ENCODE measurements at regions not wholly inside any gene's neighbourhood (a gene's known extent, or its start where the extent isn't known, plus 50 kb on each side); places are given as distances from the start of the nearest gene placed in this dataset.

- peak overlapping the region; percentile 38 for H3K9ac ChIP-seq (replicated peaks; ENCODE audit: extremely low read depth, insufficient read depth, low read length)
- POLR2A ChIA-PET, result interaction anchor here (0.5 kb wide), 1 partner anchor 262 kb away, joined by 4 read pairs; no protein-coding TSS in a partner anchor
- no TSS peak for BruUV-seq (replicated peaks)
These were observed 74.2 kb upstream of the MACF1 start for GRCh38 chr1:39130325-39130724.

GRCh38 chr1:39131940-39132339 is 72.6 kb upstream of the MACF1 start:
- peak overlapping the region; percentile 79 for H3K4me2 ChIP-seq (ENCODE audit: insufficient read depth, low read length)
- intact Hi-C loops (cut with micrococcal nuclease) (loop anchor here (1.0 kb wide), 2 partner anchors 27 to 186 kb away; no protein-coding TSS in a partner anchor), dilution Hi-C loops (cut with MboI; ENCODE audit: extremely low pct_ligation_motif_present, low sequenced_read_pairs) (no loop called here)
- H4K20me1 ChIP-seq (replicated peaks; ENCODE audit: control insufficient read depth, extremely low read depth, insufficient read depth, low read length), result no peaks in the 10 kb centered on the region
- ChIA-PET POLR2A (interaction anchor here (1.5 kb wide), 1 partner anchor 57 kb away, joined by 6 read pairs; no protein-coding TSS in a partner anchor), CTCF (interaction anchor here (1.0 to 18.5 kb wide), 16 partner anchors 9 to 186 kb away, joined by 3 to 310 read pairs (median 16); partner anchors contain the start of gene MACF1)
- H3K9ac ChIP-seq (replicated peaks; ENCODE audit: extremely low read depth, insufficient read depth, low read length), result peak overlapping the region; percentile 85
- peak overlapping the region in 1 of 3 experiments; percentile 38 for H3K4me3 ChIP-seq (replicated peaks in 1 of 3; ENCODE audit: insufficient read depth in 1 of 3, low read depth in 1 of 3, low read length in 3 of 3)
- DNase-seq (ENCODE audit: low read depth, low spot score) (no peak), FAIRE-seq (no peak)
- H3K27ac ChIP-seq (ENCODE audit: insufficient read depth, low read depth, low read length), result peak overlapping the region; percentile 98
- no peak for TF ChIP-seq CTCF (IDR thresholded peaks at IDR 0.05; ENCODE audit: extremely low read depth in 1 of 2, insufficient read depth in 1 of 2, low read depth in 1 of 2, low read length in 2 of 2)
- no peak for TF ChIP-seq JUN (IDR thresholded peaks at IDR 0.05; ENCODE audit: borderline replicate concordance, insufficient read depth, insufficient read length, low read depth)
- TF ChIP-seq POLR2A (IDR thresholded peaks at IDR 0.05; ENCODE audit: low read depth, low read length), result no peak
- TF ChIP-seq FOS (IDR thresholded peaks at IDR 0.05; ENCODE audit: borderline replicate concordance, insufficient read depth, low read length), result no peak
- TF ChIP-seq MYC (IDR thresholded peaks at IDR 0.05; ENCODE audit: low read depth, low read length), result no peak
- TF ChIP-seq POLR2AphosphoS5 (IDR thresholded peaks at IDR 0.05; ENCODE audit: insufficient read depth, low read depth, low read length), result no peak
- TF ChIP-seq MAX (IDR thresholded peaks at IDR 0.05; ENCODE audit: insufficient read depth, insufficient read length), result no peak
- no peak for TF ChIP-seq GATA2 (IDR thresholded peaks at IDR 0.05; ENCODE audit: insufficient read depth, insufficient read length, low read depth, low read length)
- no peak for TF ChIP-seq EZH2 (IDR thresholded peaks at IDR 0.05; ENCODE audit: borderline replicate concordance, low read depth, low read length, severe bottlenecking)
- TSS peak; percentile 82 for BruUV-seq (replicated peaks)
- H3K9me1 ChIP-seq (replicated peaks; ENCODE audit: control insufficient read depth, extremely low read depth, insufficient read depth, low read length), result no peaks in the 10 kb centered on the region
- H3K27me3 ChIP-seq (ENCODE audit: control insufficient read depth in 2 of 2, insufficient read depth in 2 of 2, low read length in 2 of 2), result no peaks in the 10 kb centered on the region
- peaks cover 82% of the 10 kb centered on the region for H3K79me2 ChIP-seq (ENCODE audit: control insufficient read depth, insufficient read depth, low read length)
- H3K36me3 ChIP-seq (ENCODE audit: control insufficient read depth in 2 of 2, extremely low read depth in 1 of 2, insufficient read depth in 2 of 2, low read length in 2 of 2), result no peaks in the 10 kb centered on the region
- H2AFZ ChIP-seq (ENCODE audit: low read depth, low read length), result no peak overlapping the region
- H3K9me3 ChIP-seq (replicated peaks; ENCODE audit: control insufficient read depth, insufficient read depth, low read length), result no peaks in the 10 kb centered on the region
- peaks cover 75% of the 10 kb centered on the region for H3K4me1 ChIP-seq (ENCODE audit: control insufficient read depth, extremely low read depth, insufficient read depth, low read length)

More at GRCh38 chr1:39130325-39130724, 74.2 kb upstream of the MACF1 start:
- dilution Hi-C loops (cut with MboI; ENCODE audit: extremely low pct_ligation_motif_present, low sequenced_read_pairs) (no loop called here), intact Hi-C loops (cut with micrococcal nuclease) (no loop called here)
- Histone ChIP-seq H4K20me1 (replicated peaks; ENCODE audit: control insufficient read depth, extremely low read depth, insufficient read depth, low read length) (no peaks in the 10 kb centered on the region), H3K9me1 (replicated peaks; ENCODE audit: control insufficient read depth, extremely low read depth, insufficient read depth, low read length) (no peaks in the 10 kb centered on the region), H3K27me3 (ENCODE audit: control insufficient read depth in 2 of 2, insufficient read depth in 2 of 2, low read length in 2 of 2) (no peaks in the 10 kb centered on the region), H3K27ac (ENCODE audit: insufficient read depth, low read depth, low read length) (peak overlapping the region; percentile 98), H2AFZ (ENCODE audit: low read depth, low read length) (no peak overlapping the region), H3K4me2 (ENCODE audit: insufficient read depth, low read length) (peak overlapping the region; percentile 32), H3K79me2 (ENCODE audit: control insufficient read depth, insufficient read depth, low read length) (peaks cover 81% of the 10 kb centered on the region), H3K4me3 (replicated peaks in 1 of 3; ENCODE audit: insufficient read depth in 1 of 3, low read depth in 1 of 3, low read length in 3 of 3) (no peak overlapping the region), H3K9me3 (replicated peaks; ENCODE audit: control insufficient read depth, insufficient read depth, low read length) (no peaks in the 10 kb centered on the region), H3K4me1 (ENCODE audit: control insufficient read depth, extremely low read depth, insufficient read depth, low read length) (peaks cover 84% of the 10 kb centered on the region), H3K36me3 (ENCODE audit: control insufficient read depth in 2 of 2, extremely low read depth in 1 of 2, insufficient read depth in 2 of 2, low read length in 2 of 2) (peaks cover 0 to under 1% of the 10 kb centered on the region in 2 experiments)
- FAIRE-seq, result peak; percentile 73
- TF ChIP-seq FOS (IDR thresholded peaks at IDR 0.05; ENCODE audit: borderline replicate concordance, insufficient read depth, low read length) (peak; percentile 57), MYC (IDR thresholded peaks at IDR 0.05; ENCODE audit: low read depth, low read length) (no peak), JUN (IDR thresholded peaks at IDR 0.05; ENCODE audit: borderline replicate concordance, insufficient read depth, insufficient read length, low read depth) (no peak), GATA2 (IDR thresholded peaks at IDR 0.05; ENCODE audit: insufficient read depth, insufficient read length, low read depth, low read length) (peak; percentile 74), POLR2AphosphoS5 (IDR thresholded peaks at IDR 0.05; ENCODE audit: insufficient read depth, low read depth, low read length) (peak; percentile 30)
- DNase-seq (ENCODE audit: low read depth, low spot score), result no peak
- CTCF ChIA-PET, result interaction anchor here (0.6 to 18.5 kb wide), 7 partner anchors 11 to 128 kb away, joined by 3 to 310 read pairs (median 6); partner anchors contain the start of gene MACF1

Data from endothelial cell of umbilical vein (primary cell).